GM12864 (cell line): ENCODE measurements at regions not wholly inside any gene's neighbourhood (a gene's known extent, or its start where the extent isn't known, plus 50 kb on each side); places are given as distances from the start of the nearest gene placed in this dataset.

Experiments used
- DNase-seq: peaks from one replicate; pipeline ENCODE4 v3.0.0-alpha.2; 2011; ENCODE audit warnings: low read depth
- H3K4me3 ChIP-seq: 2 replicates; pipeline ENCODE4 v1.5.1; 2011; ENCODE audit warnings: mild to moderate bottlenecking, low read depth, low read length, control low read depth
- TF ChIP-seq, protein P1 (sequence below): IDR thresholded peaks from 2 replicates; pipeline ENCODE4 v1.5.1; 2011; ENCODE audit warnings: low read depth, mild to moderate bottlenecking, moderate library complexity, low read length, control low read depth, inconsistent platforms; ENCODE audit errors: missing control alignments

DNA sequence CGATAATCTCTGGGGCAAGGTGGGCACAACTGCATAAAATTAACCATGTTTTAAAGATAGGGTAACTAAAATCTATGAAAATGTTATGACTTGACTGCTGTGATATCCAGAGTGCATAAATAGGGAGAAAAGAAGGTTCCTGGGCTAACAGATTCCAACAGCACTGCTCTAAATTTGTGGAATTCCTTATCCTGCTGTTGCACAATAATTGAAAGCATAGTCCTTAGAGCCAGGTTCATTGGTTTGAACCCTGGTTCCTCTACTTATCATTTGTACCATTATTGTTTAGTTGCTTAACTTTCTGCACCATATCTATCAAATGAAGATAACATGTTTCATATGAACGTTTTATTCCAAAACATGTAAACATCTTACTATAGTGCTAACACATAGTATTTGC, 219.0 kb downstream of the NUF2 start:
- no peak for DNase-seq
- TF ChIP-seq, protein P1, sequence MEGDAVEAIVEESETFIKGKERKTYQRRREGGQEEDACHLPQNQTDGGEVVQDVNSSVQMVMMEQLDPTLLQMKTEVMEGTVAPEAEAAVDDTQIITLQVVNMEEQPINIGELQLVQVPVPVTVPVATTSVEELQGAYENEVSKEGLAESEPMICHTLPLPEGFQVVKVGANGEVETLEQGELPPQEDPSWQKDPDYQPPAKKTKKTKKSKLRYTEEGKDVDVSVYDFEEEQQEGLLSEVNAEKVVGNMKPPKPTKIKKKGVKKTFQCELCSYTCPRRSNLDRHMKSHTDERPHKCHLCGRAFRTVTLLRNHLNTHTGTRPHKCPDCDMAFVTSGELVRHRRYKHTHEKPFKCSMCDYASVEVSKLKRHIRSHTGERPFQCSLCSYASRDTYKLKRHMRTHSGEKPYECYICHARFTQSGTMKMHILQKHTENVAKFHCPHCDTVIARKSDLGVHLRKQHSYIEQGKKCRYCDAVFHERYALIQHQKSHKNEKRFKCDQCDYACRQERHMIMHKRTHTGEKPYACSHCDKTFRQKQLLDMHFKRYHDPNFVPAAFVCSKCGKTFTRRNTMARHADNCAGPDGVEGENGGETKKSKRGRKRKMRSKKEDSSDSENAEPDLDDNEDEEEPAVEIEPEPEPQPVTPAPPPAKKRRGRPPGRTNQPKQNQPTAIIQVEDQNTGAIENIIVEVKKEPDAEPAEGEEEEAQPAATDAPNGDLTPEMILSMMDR: no peak
- no peak overlapping the region for H3K4me3 ChIP-seq

DNA sequence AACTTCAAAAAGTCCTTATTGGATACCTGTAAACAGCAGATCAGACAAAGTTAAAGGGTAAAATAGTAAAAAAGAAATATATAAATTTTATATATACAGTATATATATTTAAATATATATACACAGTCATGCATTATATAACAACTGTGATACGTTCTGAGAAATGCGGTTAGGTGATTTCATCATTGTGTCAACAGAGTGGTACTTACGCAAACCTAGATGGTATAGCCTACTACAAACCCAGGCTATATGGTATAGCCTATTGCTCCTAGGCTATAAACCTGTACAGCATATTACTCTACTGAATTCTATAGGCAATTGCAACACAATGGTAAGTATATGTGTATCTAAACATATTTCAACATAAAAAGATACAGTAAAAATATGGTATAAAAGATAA, 222.7 kb downstream of the NUF2 start:
- TF ChIP-seq, protein P1: no peak
- no peak overlapping the region for H3K4me3 ChIP-seq
- DNase-seq: no peak

DNA sequence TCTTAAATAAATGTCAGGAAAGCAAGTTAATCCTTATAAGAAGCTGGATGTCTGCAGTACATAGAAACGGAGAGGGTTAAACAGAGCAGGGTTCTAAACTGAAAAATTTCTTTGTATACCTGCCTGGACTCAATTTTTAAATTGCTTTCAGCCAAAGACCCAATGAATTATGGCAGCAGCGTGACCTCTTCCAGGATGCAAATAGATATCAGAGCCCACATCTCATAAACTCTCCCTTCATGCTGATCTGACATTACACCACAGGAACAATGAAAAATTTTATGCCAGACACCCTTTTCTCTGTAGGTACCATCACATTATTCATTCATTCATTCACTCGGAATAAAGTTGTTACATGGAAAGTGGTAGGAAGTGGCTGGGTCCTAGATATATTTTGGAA, 236.4 kb downstream of the NUF2 start:
- H3K4me3 ChIP-seq: no peak overlapping the region
- no peak for DNase-seq
- TF ChIP-seq, protein P1: no peak

DNA sequence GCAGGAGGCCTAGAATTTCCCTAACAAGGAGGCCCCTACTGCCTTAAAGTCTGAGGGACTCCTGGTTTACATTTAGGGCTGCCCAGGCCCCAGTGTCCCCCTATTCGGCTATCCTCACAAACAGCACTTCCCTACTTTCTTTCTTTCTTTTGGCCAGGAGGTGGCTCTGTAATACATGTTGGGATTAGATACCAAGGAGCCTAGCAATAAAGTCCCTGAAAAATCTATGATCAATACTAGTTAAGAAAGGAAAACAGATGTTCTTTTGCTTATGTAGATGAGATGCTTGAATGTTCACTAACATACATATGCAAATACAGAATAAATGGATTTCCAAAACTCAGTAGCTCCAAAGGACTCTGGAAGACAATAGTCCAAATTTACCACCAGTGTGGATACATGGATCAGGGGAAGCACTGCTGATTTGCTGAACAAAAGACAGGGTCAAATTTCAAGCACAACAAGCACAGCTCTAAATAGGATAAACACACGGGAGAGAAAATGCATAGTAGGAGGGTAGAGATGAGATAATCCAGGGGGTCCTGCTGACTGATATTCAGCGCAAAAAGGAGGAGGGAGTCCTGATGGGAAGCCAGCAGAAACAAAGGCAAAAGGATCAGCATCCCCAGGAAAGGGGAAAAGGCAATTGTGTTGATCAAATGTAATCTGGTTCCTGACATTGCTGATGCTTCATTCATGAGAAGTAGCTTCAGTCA, 240.0 kb downstream of the NUF2 start:
- H3K4me3 ChIP-seq: no peak overlapping the region
- TF ChIP-seq, protein P1: no peak
- DNase-seq: no peak

DNA sequence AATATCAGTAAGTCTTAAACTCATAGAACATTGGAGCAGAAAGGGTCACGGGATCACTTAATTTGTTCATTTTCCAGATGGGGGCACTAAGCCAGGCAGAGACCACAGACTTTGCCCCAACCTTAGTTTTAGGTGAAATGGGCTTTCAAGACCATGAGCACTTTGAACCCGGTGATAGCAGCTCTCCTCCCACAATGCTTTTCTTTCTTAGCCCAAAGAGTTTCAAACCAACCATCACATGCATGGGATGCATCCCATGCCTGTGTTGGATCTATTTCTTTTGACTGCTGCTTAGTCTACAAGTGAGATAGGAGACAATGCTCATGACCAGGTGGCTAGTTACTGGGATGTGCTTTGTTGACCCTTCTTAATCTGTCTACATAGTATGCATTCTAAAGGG, 240.6 kb downstream of the NUF2 start:
- no peak for DNase-seq
- TF ChIP-seq, protein P1: no peak
- H3K4me3 ChIP-seq: no peak overlapping the region

DNA sequence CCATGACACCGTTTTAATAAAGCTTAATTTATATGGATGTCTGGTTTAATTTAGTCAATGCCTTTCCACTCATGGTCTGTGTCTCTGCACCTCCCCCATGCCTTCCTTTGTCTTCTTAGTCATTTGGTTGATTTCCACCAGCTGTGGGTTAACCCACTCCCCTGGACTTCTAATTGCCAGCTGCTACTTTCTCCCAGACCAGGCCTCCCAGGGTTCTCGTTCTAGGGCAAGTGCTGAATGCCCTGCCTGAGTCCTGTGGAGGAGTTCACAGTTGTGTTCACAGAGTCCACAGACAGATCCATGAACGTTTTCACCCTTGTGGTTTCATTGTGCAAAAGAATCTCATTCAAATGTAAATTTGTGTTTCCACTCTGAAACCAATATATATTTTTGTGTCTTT, 243.4 kb downstream of the NUF2 start:
- H3K4me3 ChIP-seq: no peak overlapping the region
- TF ChIP-seq, protein P1: no peak
- no peak for DNase-seq

DNA sequence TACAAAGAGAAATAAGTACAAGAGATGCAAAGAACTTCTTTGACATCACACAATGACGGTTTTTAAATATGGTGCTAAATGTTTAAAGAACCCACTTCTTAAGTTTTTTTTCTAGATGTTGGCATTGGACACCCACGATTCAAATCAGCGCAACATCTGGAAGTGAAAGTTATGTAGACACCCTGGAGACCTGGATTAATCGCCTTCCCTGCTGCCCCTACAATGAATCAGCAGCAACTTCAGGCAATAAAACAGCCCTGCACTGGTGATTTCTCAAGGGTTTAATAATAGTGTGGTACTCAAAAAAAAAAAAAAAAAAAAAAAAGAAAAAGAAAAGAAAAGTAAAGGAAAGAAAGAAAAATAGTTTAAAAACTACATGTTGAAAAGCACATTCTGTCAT, 248.3 kb downstream of the NUF2 start:
- TF ChIP-seq, protein P1: no peak
- no peak overlapping the region for H3K4me3 ChIP-seq
- DNase-seq: no peak
